ENCODE measurements at regions not wholly inside any gene's neighbourhood (a gene's known extent, or its start where the extent isn't known, plus 50 kb on each side); places are given as distances from the start of the nearest gene placed in this dataset.

GRCh38 chr20:7155794-7156193 is 388.3 kb downstream of the BMP2 start:
- TF ChIP-seq RARB (CRISPR knock-in tag; IDR thresholded peaks at IDR 0.05) (no peak), ARNTL (CRISPR knock-in tag; IDR thresholded peaks at IDR 0.05; ENCODE audit: borderline replicate concordance, low read depth) (no peak), ZNF70 (CRISPR knock-in tag; IDR thresholded peaks at IDR 0.05) (no peak), CREB5 (CRISPR knock-in tag; IDR thresholded peaks at IDR 0.05; ENCODE audit: low read depth) (no peak)

Data from SK-N-SH treated with all-trans-retinoic acid at 6 μM for 48 hours (cell line).